Naive thymus-derived CD8-positive, alpha-beta T cell (primary cell): ENCODE measurements at regions not wholly inside any gene's neighbourhood (a gene's known extent, or its start where the extent isn't known, plus 50 kb on each side); places are given as distances from the start of the nearest gene placed in this dataset.
A peak's percentile ranks its signal among the peaks of the same experiment; 100 is the strongest.
"Not testable (repeated sequence)": the region's sequence is repeated elsewhere in the genome, so short reads cannot be mapped to it uniquely, and the experiment has no call there.

Experiments used
- ATAC-seq, 2 donors: fragments of 150-1000 bp; cut with Tn5 transposase in 1 of 2; sonication (Bioruptor Pico), chemical (Tn5 transposase) in 1 of 2; 1 replicate in 1 of 2; 2 replicates in 1 of 2; pipeline ENCODE4 v1.10.0; 2021; ENCODE audit warnings: mild to moderate bottlenecking in 2 of 2, moderate library complexity in 2 of 2
- POLR2A ChIA-PET: fragments of 350-600 bp; sonication (Branson Sonifier 250); formaldehyde crosslinking; loops from one replicate; lab custom pipeline; 2021; ENCODE audit warnings: antibody characterized with exemption; lab: Charles Lee
- DNase-seq, 10 donors: peaks; one replicate each; pipeline versions ENCODE4 v3.0.0 to v3.0.0-alpha.2; 2020 to 2022
- H3K27ac Mint-ChIP-seq, 10 donors: one replicate each; pipeline ENCODE4 v1.8.0; 2020 to 2022; ENCODE audit warnings: mild to moderate bottlenecking in 10 of 10, mixed read lengths in 10 of 10, moderate library complexity in 4 of 10, inconsistent platforms in 1 of 10
- H3K27me3 Mint-ChIP-seq, 5 donors: one replicate each; pipeline ENCODE4 v1.8.0; 2021 to 2022; ENCODE audit warnings: mixed read lengths in 5 of 5
- H3K36me3 Mint-ChIP-seq, 3 donors: one replicate each; pipeline ENCODE4 v1.8.0; 2020 to 2022; ENCODE audit warnings: mixed read lengths in 3 of 3, mild to moderate bottlenecking in 2 of 3, inconsistent platforms in 1 of 3
- H3K4me1 Mint-ChIP-seq, 4 donors: one replicate each; pipeline ENCODE4 v1.8.0; 2021 to 2022; ENCODE audit warnings: mixed read lengths in 4 of 4
- H3K4me3 Mint-ChIP-seq, 10 donors: one replicate each; pipeline ENCODE4 v1.8.0; 2020 to 2022; ENCODE audit warnings: mild to moderate bottlenecking in 10 of 10, mixed read lengths in 10 of 10, moderate library complexity in 6 of 10, inconsistent platforms in 1 of 10
- H3K9me3 Mint-ChIP-seq, 9 donors: one replicate each; pipeline ENCODE4 v1.8.0; 2020 to 2022; ENCODE audit warnings: mixed read lengths in 9 of 9, mild to moderate bottlenecking in 3 of 9, inconsistent platforms in 1 of 9, moderate library complexity in 1 of 9

GRCh38 chr12:131333136-131333535, 377.8 kb upstream of the SFSWAP start:
- POLR2A ChIA-PET = no interaction called here
- H3K27ac Mint-ChIP-seq = no peak overlapping the region
- H3K4me1 Mint-ChIP-seq = no peaks in the 10 kb centered on the region
- H3K36me3 Mint-ChIP-seq = no peaks in the 10 kb centered on the region
- DNase-seq = peak in 2 of 10 donors; percentile 14 to 31
- peaks cover 0 to 17% (median 3%) of the 10 kb centered on the region in 5 donors for H3K27me3 Mint-ChIP-seq
- peaks cover 0 to 3% (median 0%) of the 10 kb centered on the region in 9 donors for H3K9me3 Mint-ChIP-seq
- ATAC-seq = no peak
- no peak overlapping the region for H3K4me3 Mint-ChIP-seq

GRCh38 chr12:131333621-131334440, 377.1 kb upstream of the SFSWAP start:
- POLR2A ChIA-PET = no interaction called here
- ATAC-seq = no peak

GRCh38 chr12:131334835-131335234, 376.1 kb upstream of the SFSWAP start:
- no peak overlapping the region for H3K4me3 Mint-ChIP-seq
- H3K36me3 Mint-ChIP-seq = no peaks in the 10 kb centered on the region
- peaks cover 0 to 16% (median 2%) of the 10 kb centered on the region in 5 donors for H3K27me3 Mint-ChIP-seq
- ATAC-seq (no peak), DNase-seq (no peak)
- peaks cover 0 to 3% (median 0%) of the 10 kb centered on the region in 9 donors for H3K9me3 Mint-ChIP-seq
- no peak overlapping the region for H3K27ac Mint-ChIP-seq
- H3K4me1 Mint-ChIP-seq = no peaks in the 10 kb centered on the region
- POLR2A ChIA-PET = no interaction called here

More at GRCh38 chr12:131333621-131334440, 377.1 kb upstream of the SFSWAP start:
- H3K27ac Mint-ChIP-seq = no peak overlapping the region
- H3K27me3 Mint-ChIP-seq = peaks cover 0 to 17% (median 3%) of the 10 kb centered on the region in 5 donors
- peak in 2 of 10 donors; percentile 1 to 59 for DNase-seq
- no peaks in the 10 kb centered on the region for H3K36me3 Mint-ChIP-seq
- no peak overlapping the region for H3K4me3 Mint-ChIP-seq
- H3K4me1 Mint-ChIP-seq = no peaks in the 10 kb centered on the region
- peaks cover 0 to 3% (median 0%) of the 10 kb centered on the region in 9 donors for H3K9me3 Mint-ChIP-seq

GRCh38 chr12:131335456-131335855, 375.4 kb upstream of the SFSWAP start:
- peaks cover 0 to 9% (median 2%) of the 10 kb centered on the region in 5 donors for H3K27me3 Mint-ChIP-seq
- H3K36me3 Mint-ChIP-seq = no peaks in the 10 kb centered on the region
- H3K27ac Mint-ChIP-seq = peak overlapping the region in 1 of 10 donors; percentile 37
- peaks cover 0 to 3% (median 0%) of the 10 kb centered on the region in 9 donors for H3K9me3 Mint-ChIP-seq
- H3K4me3 Mint-ChIP-seq = no peak overlapping the region
- peak in 1 of 10 donors; percentile 6 for DNase-seq
- no peak for ATAC-seq
- POLR2A ChIA-PET = no interaction called here
- H3K4me1 Mint-ChIP-seq = no peaks in the 10 kb centered on the region

GRCh38 chr12:131337861-131338260, 373.0 kb upstream of the SFSWAP start:
- H3K36me3 Mint-ChIP-seq, POLR2A ChIA-PET, H3K9me3 Mint-ChIP-seq, ATAC-seq, H3K27me3 Mint-ChIP-seq, DNase-seq, H3K4me3 Mint-ChIP-seq, H3K27ac Mint-ChIP-seq, H3K4me1 Mint-ChIP-seq: not testable (repeated sequence)

GRCh38 chr12:131340616-131341210, 370.2 kb upstream of the SFSWAP start:
- H3K4me1 Mint-ChIP-seq = no peaks in the 10 kb centered on the region
- ATAC-seq (no peak), DNase-seq (no peak)
- H3K4me3 Mint-ChIP-seq = no peak overlapping the region
- POLR2A ChIA-PET = no interaction called here
- no peaks in the 10 kb centered on the region for H3K36me3 Mint-ChIP-seq
- peaks cover 0 to 3% (median 0%) of the 10 kb centered on the region in 9 donors for H3K9me3 Mint-ChIP-seq
- peak overlapping the region in 1 of 10 donors; percentile 22 for H3K27ac Mint-ChIP-seq
- H3K27me3 Mint-ChIP-seq = peaks cover 0 to 2% (median 0%) of the 10 kb centered on the region in 5 donors

- POLR2A ChIA-PET, DNase-seq, H3K9me3 Mint-ChIP-seq, H3K27me3 Mint-ChIP-seq, ATAC-seq, H3K36me3 Mint-ChIP-seq, H3K27ac Mint-ChIP-seq, H3K4me3 Mint-ChIP-seq, H3K4me1 Mint-ChIP-seq: not testable (repeated sequence)
Observed at GRCh38 chr12:131341608-131342007, 369.3 kb upstream of the SFSWAP start.

- ATAC-seq, DNase-seq, H3K4me3 Mint-ChIP-seq, H3K36me3 Mint-ChIP-seq, POLR2A ChIA-PET, H3K4me1 Mint-ChIP-seq, H3K9me3 Mint-ChIP-seq, H3K27me3 Mint-ChIP-seq, H3K27ac Mint-ChIP-seq: not testable (repeated sequence)
Observed at GRCh38 chr12:131343436-131343835, 367.5 kb upstream of the SFSWAP start.

GRCh38 chr12:131344715-131345520, 366.0 kb upstream of the SFSWAP start:
- H3K4me1 Mint-ChIP-seq, H3K36me3 Mint-ChIP-seq, DNase-seq, ATAC-seq, POLR2A ChIA-PET, H3K4me3 Mint-ChIP-seq, H3K27ac Mint-ChIP-seq, H3K9me3 Mint-ChIP-seq: not testable (repeated sequence)
- peaks cover 2 to 19% (median 6%) of the 10 kb centered on the region in 5 donors for H3K27me3 Mint-ChIP-seq

GRCh38 chr12:131345521-131346436, 365.1 kb upstream of the SFSWAP start:
- no peak for ATAC-seq
- Mint-ChIP-seq H3K36me3 (no peaks in the 10 kb centered on the region), H3K27ac (no peak overlapping the region), H3K4me1 (no peaks in the 10 kb centered on the region), H3K27me3 (peaks cover 2 to 20% (median 8%) of the 10 kb centered on the region in 5 donors), H3K4me3 (no peak overlapping the region), H3K9me3 (peaks cover 0 to 3% (median 0%) of the 10 kb centered on the region in 9 donors)
- POLR2A ChIA-PET = no interaction called here
- no peak for DNase-seq

- H3K4me3 Mint-ChIP-seq = no peak overlapping the region
- no peak overlapping the region for H3K27ac Mint-ChIP-seq
- peaks cover 2 to 20% (median 8%) of the 10 kb centered on the region in 5 donors for H3K27me3 Mint-ChIP-seq
- H3K4me1 Mint-ChIP-seq = no peaks in the 10 kb centered on the region
- DNase-seq (peak in 1 of 10 donors; percentile 7), ATAC-seq (no peak)
- H3K9me3 Mint-ChIP-seq = peaks cover 0 to 6% (median 0%) of the 10 kb centered on the region in 9 donors
- POLR2A ChIA-PET = no interaction called here
- no peaks in the 10 kb centered on the region for H3K36me3 Mint-ChIP-seq
Observed at GRCh38 chr12:131346555-131347344, 364.1 kb upstream of the SFSWAP start.
